GM18511 (cell line): ENCODE measurements at regions not wholly inside any gene's neighbourhood (a gene's known extent, or its start where the extent isn't known, plus 50 kb on each side); places are given as distances from the start of the nearest gene placed in this dataset.
A peak's percentile ranks its signal among the peaks of the same experiment; 100 is the strongest.

ENCODE experiments used
- ATAC-seq: cut with Tn5 transposase; IDR thresholded peaks from one replicate; pipeline ENCODE4 v1.9.1; 2021; ENCODE audit warnings: mild to moderate bottlenecking, moderate library complexity; ENCODE audit not compliant: unreplicated experiment

DNA sequence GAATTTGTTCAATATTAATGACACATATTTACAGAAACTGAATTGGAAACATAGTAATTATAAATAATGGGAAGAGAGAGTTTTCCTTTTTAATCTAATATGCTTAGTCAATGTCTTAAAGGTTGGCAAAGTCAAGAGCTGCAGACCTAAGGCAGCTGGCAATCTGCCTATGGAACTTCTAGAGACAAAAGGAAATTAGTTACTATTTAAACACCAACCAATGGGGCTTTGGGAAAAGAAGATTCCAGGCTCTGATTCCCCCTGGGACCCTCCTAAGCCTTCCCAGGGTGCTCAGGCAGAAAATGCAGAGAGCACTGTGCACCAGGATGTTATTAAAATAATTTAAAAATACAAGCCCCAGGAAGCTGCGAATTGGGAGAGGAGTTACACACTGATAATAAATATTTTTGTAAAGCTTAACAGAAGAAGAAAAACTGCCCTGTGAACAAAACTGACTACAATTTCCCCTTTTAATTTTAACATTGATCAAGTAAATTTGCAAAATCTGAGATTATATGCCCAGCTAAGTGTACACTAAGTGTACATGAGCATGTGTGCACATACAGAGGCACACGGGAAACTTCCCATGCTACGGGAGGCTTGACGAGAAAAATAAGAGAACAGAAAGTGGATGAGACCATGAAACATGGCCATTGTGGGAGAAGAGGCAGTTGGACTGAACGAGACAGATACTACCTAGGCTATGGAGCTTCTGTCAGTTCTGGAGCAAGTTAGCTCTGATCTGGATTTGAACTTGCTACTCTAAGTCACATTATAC, 77.4 kb upstream of the ADAMTS16 start:
- no peak for ATAC-seq

DNA sequence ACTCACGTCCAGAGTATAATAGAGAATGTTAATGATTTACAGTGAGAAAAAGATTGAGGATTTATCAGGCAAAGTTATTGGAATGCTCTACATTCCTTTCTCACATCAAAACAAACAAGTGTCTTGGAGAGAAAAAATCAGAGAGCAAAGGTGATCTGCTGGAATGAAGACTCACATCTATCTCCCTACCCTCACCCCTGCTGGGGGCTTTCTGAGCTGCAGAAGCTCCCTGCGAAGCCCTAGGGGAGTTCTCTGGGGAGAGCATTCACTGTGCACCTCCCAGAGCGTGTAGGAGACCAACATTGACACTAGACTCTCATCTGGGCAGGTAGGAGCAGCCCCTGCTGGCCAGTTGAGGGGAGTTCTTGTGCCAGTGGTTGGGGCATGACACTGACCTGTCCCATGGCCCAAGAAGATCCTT, 76.6 kb upstream of the ADAMTS16 start:
- peak; percentile 38 for ATAC-seq

DNA sequence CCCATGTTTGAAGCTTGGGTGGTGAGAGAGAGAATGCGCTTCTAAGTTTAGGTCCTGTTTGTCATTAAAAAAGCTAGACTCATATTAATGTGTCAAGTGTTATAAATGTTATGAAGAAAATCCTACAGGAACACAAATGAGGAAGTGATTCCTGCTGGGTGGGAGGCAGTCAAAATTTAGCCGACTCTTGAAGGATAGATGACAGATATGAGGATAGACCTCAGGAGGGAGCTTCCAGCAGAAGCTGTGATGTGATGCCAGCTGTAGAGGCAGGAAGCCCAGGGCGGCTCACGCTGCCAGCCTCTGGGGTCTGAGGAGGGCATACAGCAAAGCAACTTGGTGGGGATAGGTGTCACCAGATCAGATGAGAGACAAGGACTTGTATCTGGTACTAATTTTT, 74.7 kb upstream of the ADAMTS16 start:
- no peak for ATAC-seq

DNA sequence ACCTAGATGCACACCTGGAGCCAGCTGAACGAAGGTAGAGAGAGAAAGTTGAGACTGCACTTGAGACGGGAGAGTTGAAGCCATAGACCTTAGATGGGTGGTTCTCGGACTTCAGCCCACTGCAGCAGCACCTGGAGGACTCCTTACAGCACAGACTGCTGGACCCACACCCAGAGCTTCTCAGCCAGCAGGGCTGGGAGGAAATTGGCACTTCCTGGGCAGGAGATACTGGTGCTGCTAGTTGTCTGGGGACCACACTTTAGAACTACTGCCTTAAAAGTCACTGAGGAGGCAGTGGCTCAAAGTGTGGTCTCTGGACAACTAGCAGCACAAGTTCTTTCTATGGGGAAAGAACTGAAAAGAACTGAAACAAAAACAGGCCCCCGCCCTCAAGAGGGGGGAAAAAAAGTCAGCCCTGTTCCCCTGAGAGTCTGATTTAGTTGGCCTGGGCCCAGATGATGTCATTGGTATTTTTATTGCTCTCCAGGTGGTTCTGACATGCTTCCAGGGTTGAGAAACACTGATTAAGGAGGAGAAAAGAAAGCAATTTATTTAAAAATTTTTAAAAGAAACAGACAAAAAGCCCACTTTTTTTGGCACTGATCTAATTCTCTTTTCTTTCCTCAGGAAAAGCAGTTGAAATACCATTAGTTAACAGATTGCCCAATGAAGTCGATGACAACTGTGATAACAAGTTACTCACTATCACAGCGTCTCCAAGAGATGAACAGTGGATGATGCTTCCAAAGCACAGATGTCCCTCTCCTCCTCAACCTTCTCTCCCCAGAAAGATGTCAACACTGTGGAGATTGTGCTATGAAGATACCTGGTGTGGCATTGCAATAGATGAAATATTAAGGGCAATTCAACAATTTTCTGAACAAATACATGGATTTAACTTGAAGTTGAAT, 73.6 kb upstream of the ADAMTS16 start:
- ATAC-seq, result peak; percentile 52

DNA sequence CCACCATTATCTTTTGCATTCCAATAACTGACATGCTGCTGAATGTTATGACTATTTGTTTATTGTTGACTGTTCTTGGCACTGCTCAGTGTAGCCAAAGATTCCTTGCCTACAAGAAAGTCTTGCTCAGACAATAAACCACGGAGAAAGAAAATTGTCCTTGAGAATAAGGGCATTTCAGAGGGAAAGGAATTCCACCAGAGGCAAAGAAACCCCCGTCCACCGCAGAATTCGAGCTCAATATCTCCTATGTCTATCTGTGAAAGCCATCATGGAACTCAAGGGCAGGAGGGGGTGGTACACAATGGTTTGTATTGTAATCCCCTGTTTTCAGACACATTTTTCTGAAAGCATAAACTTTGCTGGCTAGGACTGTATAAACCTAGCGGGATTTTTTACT, 70.3 kb upstream of the ADAMTS16 start:
- ATAC-seq, result no peak

DNA sequence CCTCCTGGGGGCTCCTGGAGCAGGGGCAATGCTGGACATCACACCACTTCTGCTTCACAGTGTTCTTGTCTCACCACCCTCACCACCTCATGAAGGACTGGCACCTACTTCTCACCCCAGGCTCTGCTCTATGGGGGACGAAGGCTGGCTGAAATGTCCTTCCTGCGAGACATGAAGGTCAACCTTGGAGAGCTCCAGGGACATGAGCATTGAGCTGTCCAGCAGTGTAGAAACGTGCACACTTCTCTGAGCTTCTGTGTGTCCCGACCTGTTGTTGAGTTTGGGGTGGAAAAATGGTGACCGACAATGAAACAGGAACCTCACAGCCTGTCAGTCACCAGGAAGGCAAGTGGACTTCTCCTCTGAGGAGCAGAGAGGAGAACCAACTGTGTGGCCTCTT, 68.6 kb upstream of the ADAMTS16 start:
- ATAC-seq, result no peak

DNA sequence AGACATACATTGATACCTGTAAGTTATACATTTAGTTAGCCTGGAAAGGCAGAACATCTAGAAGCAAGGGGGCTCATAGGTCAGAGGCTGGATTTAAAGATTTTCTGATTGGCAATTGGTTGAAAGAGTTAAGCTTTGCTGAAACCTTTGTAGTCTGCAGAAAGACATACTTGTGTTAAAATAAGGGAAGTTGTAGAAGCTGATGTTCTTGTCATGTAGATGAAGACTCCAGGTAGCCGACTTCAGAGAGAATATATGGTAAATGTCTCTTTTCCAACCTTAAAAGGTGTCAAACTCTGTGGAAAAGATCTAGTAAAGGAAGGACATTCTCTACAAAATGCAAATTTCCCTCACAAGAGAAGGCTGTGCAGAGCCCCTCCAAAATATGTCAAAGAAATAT, 62.9 kb upstream of the ADAMTS16 start:
- no peak for ATAC-seq

DNA sequence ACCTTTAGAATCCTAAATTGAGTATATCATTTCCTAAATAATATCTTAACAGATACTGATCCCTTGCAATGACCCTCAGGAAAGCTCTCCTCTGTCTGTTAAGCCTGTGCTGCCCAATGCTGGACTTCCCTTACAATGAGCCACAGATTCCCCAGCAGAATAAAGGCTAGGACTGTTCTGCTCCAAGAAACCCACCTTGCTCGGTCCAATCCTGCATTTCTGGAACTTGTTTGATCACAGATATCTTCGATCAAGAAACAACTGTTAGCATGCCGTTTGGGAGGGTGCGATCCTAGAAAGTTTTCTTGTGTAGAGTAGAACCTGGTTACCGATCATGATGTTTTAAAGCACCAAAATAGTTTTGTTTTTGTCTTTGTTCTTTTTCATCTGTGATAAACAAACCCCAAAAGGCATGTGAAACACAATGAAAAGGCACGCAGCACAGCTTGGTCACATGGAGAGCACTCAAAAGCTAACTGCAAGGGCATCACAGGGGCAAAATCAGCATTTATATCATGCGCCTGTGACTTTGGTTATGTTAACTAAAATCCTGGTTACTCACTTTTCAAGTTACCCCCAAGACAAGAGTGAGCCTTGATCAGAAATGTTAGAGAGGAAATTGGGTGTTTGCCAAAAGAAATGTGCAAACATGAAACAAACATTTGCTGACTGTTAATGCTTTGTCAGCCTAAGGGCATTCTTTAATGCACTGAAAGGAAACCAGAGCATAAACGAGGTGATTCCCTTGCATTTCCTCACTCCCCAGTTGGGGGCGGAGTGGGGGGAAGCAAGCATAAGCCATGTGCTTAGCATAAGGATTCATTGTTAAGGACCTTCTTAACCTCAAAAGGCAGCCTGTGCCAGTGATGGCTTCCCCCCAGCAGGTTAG, 61.9 kb upstream of the ADAMTS16 start:
- no peak for ATAC-seq

DNA sequence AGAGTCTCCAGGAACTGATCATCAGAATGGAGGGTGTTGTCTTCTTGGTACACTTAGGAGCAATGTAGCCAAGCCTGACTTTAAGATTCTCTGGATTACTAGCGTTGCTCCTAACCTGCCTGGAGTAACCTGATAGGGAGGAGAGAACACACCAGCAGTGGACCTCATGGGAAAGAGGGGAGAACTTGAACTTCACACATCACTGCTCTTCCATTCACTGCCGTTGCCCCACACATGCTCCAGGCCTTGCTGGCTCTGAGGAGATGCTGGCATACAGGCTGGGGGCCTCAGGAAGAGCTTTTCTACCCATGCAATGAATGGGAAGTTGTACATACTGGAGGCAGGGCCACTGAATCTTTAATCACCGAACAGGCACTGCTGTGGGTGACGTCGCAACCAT, 60.3 kb upstream of the ADAMTS16 start:
- no peak for ATAC-seq

DNA sequence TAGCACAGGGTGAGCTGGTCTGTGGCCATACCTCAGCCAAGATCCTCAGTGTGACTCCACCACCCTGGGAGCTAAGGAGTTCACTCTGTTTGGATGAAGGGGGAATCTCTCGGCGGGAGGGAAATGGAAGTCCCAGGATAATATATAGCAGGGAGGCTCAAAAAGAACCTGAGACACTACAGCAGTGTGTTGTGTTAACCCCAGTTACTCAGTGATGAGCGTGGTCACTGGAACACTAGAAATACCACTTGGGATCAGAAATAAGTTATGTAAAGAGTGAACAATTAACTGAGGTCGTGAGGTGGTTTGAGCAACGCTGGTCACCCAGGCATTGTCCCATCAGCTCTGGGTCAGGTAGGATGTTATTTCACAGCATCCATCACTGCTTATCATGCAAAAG, 59.3 kb upstream of the ADAMTS16 start:
- ATAC-seq, result no peak

DNA sequence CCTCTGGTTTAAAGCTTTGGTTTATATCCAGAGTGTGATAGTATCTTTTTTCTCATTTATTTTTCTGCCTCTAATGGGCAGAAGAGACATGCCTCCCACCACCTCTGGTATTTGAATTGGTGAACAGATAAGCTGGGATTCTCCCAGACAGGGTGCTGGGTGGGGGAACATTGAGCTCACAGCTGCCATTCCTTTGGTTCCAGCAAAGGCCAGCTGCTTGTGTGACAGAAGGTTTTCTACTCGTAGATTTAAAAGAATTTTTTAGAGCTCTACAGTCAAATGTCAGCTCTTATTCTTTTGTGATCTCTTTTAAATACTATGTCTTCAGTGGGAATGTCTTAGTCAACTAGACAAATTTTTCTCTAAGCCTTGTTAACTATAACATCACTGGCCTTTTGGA, 54.7 kb upstream of the ADAMTS16 start:
- no peak for ATAC-seq

DNA sequence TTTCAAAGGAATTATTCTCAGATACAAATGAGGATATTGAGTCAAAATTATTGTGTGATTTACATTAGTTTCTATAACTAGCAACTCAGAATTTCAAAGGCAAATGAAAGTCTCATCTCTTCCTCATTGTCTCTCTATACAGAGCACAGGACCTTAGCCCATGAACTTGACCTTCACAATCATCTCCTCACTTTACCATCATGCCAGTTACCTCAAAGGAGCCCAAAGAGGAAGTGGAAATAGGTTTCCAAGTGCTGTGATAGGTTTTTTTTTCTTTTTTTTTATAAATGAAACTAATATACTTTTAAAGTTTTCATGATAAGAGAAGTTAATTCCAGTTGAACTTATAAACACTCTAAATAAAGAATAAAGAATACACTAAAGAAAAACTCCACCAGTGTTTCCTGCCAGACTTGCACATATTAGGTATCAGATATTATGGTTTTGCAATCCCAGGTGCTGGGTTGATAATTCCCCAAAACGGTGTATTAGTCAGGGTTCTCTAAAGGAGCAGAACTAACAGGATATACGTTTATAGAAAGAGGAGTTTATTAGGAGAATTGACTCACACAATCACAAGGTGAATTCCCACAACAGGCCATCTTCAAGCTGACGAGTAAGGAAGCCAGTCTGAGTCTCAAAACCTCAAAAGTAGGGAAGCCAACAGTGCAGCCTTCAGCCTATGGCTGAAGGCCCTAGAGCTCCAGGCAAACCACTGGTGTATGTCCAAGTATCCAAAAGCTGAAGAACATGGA, 50.1 kb upstream of the ADAMTS16 start:
- no peak for ATAC-seq
